Spleen (tissue), 7 donors: ENCODE measurements at regions not wholly inside any gene's neighbourhood (a gene's known extent, or its start where the extent isn't known, plus 50 kb on each side); places are given as distances from the start of the nearest gene placed in this dataset.

Source experiments
- POLR2AphosphoS5 ChIP-seq, 3 donors: sonication (generic); formaldehyde crosslinking; IDR thresholded peaks; one replicate each; pipeline ENCODE4 v1.5.1; 2017; ENCODE audit warnings: antibody characterized with exemption in 3 of 3
- TF ChIP-seq, protein P1 (sequence below), 11 experiments: fragments of 200-600 bp in 7 of 11; fragments of 450-650 bp in 4 of 11; sonication (generic) in 4 of 11; IDR thresholded peaks in 8 of 11; conservative IDR thresholded peaks in 3 of 11; 1 replicate in 7 of 11; 2 replicates in 4 of 11; pipeline versions ENCODE4 v1.4.0 to v1.8.0; 2016 to 2021; ENCODE audit warnings: antibody characterized with exemption in 11 of 11, inconsistent platforms in 4 of 11, mild to moderate bottlenecking in 1 of 11
- donor health status: DM: no; HTN: no; CAD: no; lungs with moderate emphysema.
- donor health status: DM: no; HTN: no; CAD: no.
- donor health status: DM: no; HTN: no; CAD: no.

DNA sequence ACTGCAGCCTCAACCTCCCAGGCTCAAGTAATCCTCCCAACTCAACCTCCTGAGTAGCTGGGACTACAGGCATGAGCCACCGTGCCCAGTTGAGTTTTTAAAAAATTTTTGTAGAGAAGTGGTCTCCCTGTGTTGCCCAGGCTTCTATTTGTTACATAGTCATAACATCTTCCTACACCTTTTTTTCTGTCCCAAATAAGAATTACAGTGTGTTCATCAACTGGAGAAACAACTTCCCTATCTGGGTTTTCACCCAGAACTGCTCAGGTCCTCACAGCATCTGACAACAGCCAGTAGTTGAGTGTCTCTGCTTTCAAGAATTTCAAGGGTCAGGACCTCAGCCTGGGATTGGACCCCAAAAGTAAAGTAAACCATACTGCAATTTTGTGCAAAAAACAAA, 235.2 kb upstream of the AMIGO2 start:
- TF ChIP-seq POLR2AphosphoS5 (IDR thresholded peaks at IDR 0.05): no peak
- TF ChIP-seq, protein P1, sequence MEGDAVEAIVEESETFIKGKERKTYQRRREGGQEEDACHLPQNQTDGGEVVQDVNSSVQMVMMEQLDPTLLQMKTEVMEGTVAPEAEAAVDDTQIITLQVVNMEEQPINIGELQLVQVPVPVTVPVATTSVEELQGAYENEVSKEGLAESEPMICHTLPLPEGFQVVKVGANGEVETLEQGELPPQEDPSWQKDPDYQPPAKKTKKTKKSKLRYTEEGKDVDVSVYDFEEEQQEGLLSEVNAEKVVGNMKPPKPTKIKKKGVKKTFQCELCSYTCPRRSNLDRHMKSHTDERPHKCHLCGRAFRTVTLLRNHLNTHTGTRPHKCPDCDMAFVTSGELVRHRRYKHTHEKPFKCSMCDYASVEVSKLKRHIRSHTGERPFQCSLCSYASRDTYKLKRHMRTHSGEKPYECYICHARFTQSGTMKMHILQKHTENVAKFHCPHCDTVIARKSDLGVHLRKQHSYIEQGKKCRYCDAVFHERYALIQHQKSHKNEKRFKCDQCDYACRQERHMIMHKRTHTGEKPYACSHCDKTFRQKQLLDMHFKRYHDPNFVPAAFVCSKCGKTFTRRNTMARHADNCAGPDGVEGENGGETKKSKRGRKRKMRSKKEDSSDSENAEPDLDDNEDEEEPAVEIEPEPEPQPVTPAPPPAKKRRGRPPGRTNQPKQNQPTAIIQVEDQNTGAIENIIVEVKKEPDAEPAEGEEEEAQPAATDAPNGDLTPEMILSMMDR (IDR thresholded peaks at IDR 0.05 in 8 of 11, conservative IDR thresholded peaks at IDR 0.05 in 3 of 11): no peak
